Spinal cord (tissue), 9 donors: ENCODE measurements at regions not wholly inside any gene's neighbourhood (a gene's known extent, or its start where the extent isn't known, plus 50 kb on each side); places are given as distances from the start of the nearest gene placed in this dataset.
"Not testable (repeated sequence)": the region's sequence is repeated elsewhere in the genome, so short reads cannot be mapped to it uniquely, and the experiment has no call there.

Experiments
- DNase-seq, 6 donors: peaks; one replicate each; pipeline versions ENCODE4 v3.0.0 to v3.0.0-alpha.2; 2013 to 2015; ENCODE audit warnings: low spot score in 6 of 6, low read depth in 4 of 6
- H3K27ac ChIP-seq: one replicate; pipeline ENCODE4 v1.5.1; 2013; ENCODE audit warnings: low read depth, low read length, control low read depth
- H3K27me3 ChIP-seq: one replicate; pipeline ENCODE4 v1.6.1; 2013; ENCODE audit warnings: low read length; ENCODE audit not compliant: control insufficient read depth, insufficient read depth
- H3K36me3 ChIP-seq: one replicate; pipeline ENCODE4 v1.6.1; 2013; ENCODE audit warnings: low read length; ENCODE audit not compliant: control insufficient read depth, insufficient read depth
- H3K4me1 ChIP-seq: one replicate; pipeline ENCODE4 v1.6.1; 2013; ENCODE audit warnings: low read length; ENCODE audit not compliant: control insufficient read depth, insufficient read depth
- H3K4me3 ChIP-seq: one replicate; pipeline ENCODE4 v1.5.1; 2013; ENCODE audit warnings: low read depth, low read length, control low read depth
- H3K9me3 ChIP-seq: one replicate; pipeline ENCODE4 v1.6.1; 2013; ENCODE audit warnings: low read length; ENCODE audit not compliant: control insufficient read depth, insufficient read depth
- WGBS: methylation state at CpG from one replicate; pipeline ENCODE4 v1.1.5; 2013; ENCODE audit warnings: missing lambda C conversion rate; ENCODE audit not compliant: insufficient coverage; 5-methylcytosine and 5-hydroxymethylcytosine counted together
- donor health status: healthy.

GRCh38 chr2:587087-587960 lies 89.9 kb downstream of the TMEM18 start:
- H3K9me3 ChIP-seq = no peaks in the 10 kb centered on the region
- WGBS = 90% methylated on average over 18 of the region's 18 CpGs
- no peaks in the 10 kb centered on the region for H3K36me3 ChIP-seq
- no peak overlapping the region for H3K27ac ChIP-seq
- H3K27me3 ChIP-seq = peaks cover 2% of the 10 kb centered on the region
- no peak for DNase-seq
- H3K4me3 ChIP-seq = no peak overlapping the region
- peaks cover 18% of the 10 kb centered on the region for H3K4me1 ChIP-seq

GRCh38 chr2:586641-587076 lies 90.5 kb downstream of the TMEM18 start:
- WGBS = 46% methylated on average over 6 of the region's 10 CpGs
- no peaks in the 10 kb centered on the region for H3K36me3 ChIP-seq
- no peak overlapping the region for H3K4me3 ChIP-seq
- H3K27ac ChIP-seq = no peak overlapping the region
- H3K27me3 ChIP-seq = peaks cover 2% of the 10 kb centered on the region
- peaks cover 18% of the 10 kb centered on the region for H3K4me1 ChIP-seq
- no peaks in the 10 kb centered on the region for H3K9me3 ChIP-seq
- no peak for DNase-seq

GRCh38 chr2:584863-585823 lies 92.1 kb downstream of the TMEM18 start:
- DNase-seq = peak in 1 of 6 donors; percentile 43
- WGBS = 46% methylated on average over 19 of the region's 21 CpGs

GRCh38 chr2:583666-584065 lies 93.5 kb downstream of the TMEM18 start:
- Histone ChIP-seq H3K27me3 (peaks cover 2% of the 10 kb centered on the region), H3K27ac (no peak overlapping the region), H3K4me3 (no peak overlapping the region), H3K9me3 (no peaks in the 10 kb centered on the region), H3K4me1 (peaks cover 18% of the 10 kb centered on the region), H3K36me3 (no peaks in the 10 kb centered on the region)
- 100% methylated on average over 2 of the region's 13 CpGs for WGBS
- no peak for DNase-seq

More at GRCh38 chr2:584863-585823, 92.1 kb downstream of the TMEM18 start:
- no peak overlapping the region for H3K27ac ChIP-seq
- H3K36me3 ChIP-seq = no peaks in the 10 kb centered on the region
- H3K9me3 ChIP-seq = no peaks in the 10 kb centered on the region
- no peak overlapping the region for H3K4me3 ChIP-seq
- H3K4me1 ChIP-seq = peaks cover 18% of the 10 kb centered on the region
- H3K27me3 ChIP-seq = peaks cover 2% of the 10 kb centered on the region

GRCh38 chr2:582792-583528 lies 94.2 kb downstream of the TMEM18 start:
- H3K4me3 ChIP-seq = no peak overlapping the region
- WGBS = 93% methylated on average over 50 of the region's 54 CpGs

GRCh38 chr2:582289-582688 lies 94.9 kb downstream of the TMEM18 start:
- not testable (repeated sequence) for H3K36me3 ChIP-seq, H3K4me3 ChIP-seq, H3K9me3 ChIP-seq, DNase-seq, H3K27me3 ChIP-seq, H3K27ac ChIP-seq
- WGBS = 91% methylated on average over 23 of the region's 23 CpGs
- peaks cover 17% of the 10 kb centered on the region for H3K4me1 ChIP-seq

More at GRCh38 chr2:582792-583528, 94.2 kb downstream of the TMEM18 start:
- Histone ChIP-seq H3K27ac (no peak overlapping the region), H3K27me3 (peaks cover 2% of the 10 kb centered on the region), H3K36me3 (no peaks in the 10 kb centered on the region), H3K9me3 (no peaks in the 10 kb centered on the region), H3K4me1 (peaks cover 18% of the 10 kb centered on the region)
- DNase-seq = no peak

- 65% methylated on average over 2 of the region's 8 CpGs for WGBS
- no peak for DNase-seq
- peaks cover 10% of the 10 kb centered on the region for H3K9me3 ChIP-seq
- H3K27me3 ChIP-seq = no peaks in the 10 kb centered on the region
- no peaks in the 10 kb centered on the region for H3K36me3 ChIP-seq
- H3K27ac ChIP-seq = no peak overlapping the region
- no peak overlapping the region for H3K4me3 ChIP-seq
- H3K4me1 ChIP-seq = peaks cover 3% of the 10 kb centered on the region
These were observed 97.2 kb downstream of the TMEM18 start for GRCh38 chr2:579961-580360.

GRCh38 chr2:579351-579886 lies 97.8 kb downstream of the TMEM18 start:
- Histone ChIP-seq H3K36me3 (no peaks in the 10 kb centered on the region), H3K27me3 (no peaks in the 10 kb centered on the region), H3K27ac (no peak overlapping the region), H3K4me1 (no peaks in the 10 kb centered on the region), H3K4me3 (no peak overlapping the region), H3K9me3 (peaks cover 10% of the 10 kb centered on the region)
- 95% methylated on average over 6 of the region's 9 CpGs for WGBS
- no peak for DNase-seq

- no peak overlapping the region for H3K4me3 ChIP-seq
- no peaks in the 10 kb centered on the region for H3K27me3 ChIP-seq
- no peaks in the 10 kb centered on the region for H3K4me1 ChIP-seq
- H3K9me3 ChIP-seq = peaks cover 12% of the 10 kb centered on the region
- no peak overlapping the region for H3K27ac ChIP-seq
- DNase-seq = no peak
- no peaks in the 10 kb centered on the region for H3K36me3 ChIP-seq
These were observed 100.9 kb downstream of the TMEM18 start for GRCh38 chr2:576292-576691.
